GM18499 (cell line): ENCODE measurements at regions not wholly inside any gene's neighbourhood (a gene's known extent, or its start where the extent isn't known, plus 50 kb on each side); places are given as distances from the start of the nearest gene placed in this dataset.

Experiments used
- ATAC-seq: cut with Tn5 transposase; IDR thresholded peaks from one replicate; pipeline ENCODE4 v1.9.1; 2021; ENCODE audit warnings: moderate number of reproducible peaks; ENCODE audit not compliant: insufficient read depth, unreplicated experiment

GRCh38 chr6:131381709-131382093 lies 191.3 kb upstream of the ARG1 start:
- ATAC-seq = no peak

GRCh38 chr6:131382631-131383030 lies 190.4 kb upstream of the ARG1 start:
- ATAC-seq = no peak

GRCh38 chr6:131383421-131384411 lies 189.3 kb upstream of the ARG1 start:
- ATAC-seq = no peak

GRCh38 chr6:131387562-131388447 lies 185.2 kb upstream of the ARG1 start:
- ATAC-seq = no peak

GRCh38 chr6:131390322-131390721 lies 182.7 kb upstream of the ARG1 start:
- ATAC-seq = no peak

GRCh38 chr6:131391116-131391515 lies 181.9 kb upstream of the ARG1 start:
- no peak for ATAC-seq

- no peak for ATAC-seq
Observed at GRCh38 chr6:131393433-131393832, 179.6 kb upstream of the ARG1 start.

GRCh38 chr6:131394768-131395432 lies 178.1 kb upstream of the ARG1 start:
- ATAC-seq = no peak

- no peak for ATAC-seq
Observed at GRCh38 chr6:131398176-131398575, 174.8 kb upstream of the ARG1 start.

- no peak for ATAC-seq
Observed at GRCh38 chr6:131399433-131399832, 173.6 kb upstream of the ARG1 start.

GRCh38 chr6:131400054-131400778 lies 172.8 kb upstream of the ARG1 start:
- ATAC-seq = no peak

GRCh38 chr6:131400779-131401496 lies 172.1 kb upstream of the ARG1 start:
- ATAC-seq = no peak

- ATAC-seq = no peak
Observed at GRCh38 chr6:131408811-131409210, 164.2 kb upstream of the ARG1 start.

- no peak for ATAC-seq
Observed at GRCh38 chr6:131410785-131411184, 162.2 kb upstream of the ARG1 start.

GRCh38 chr6:131412960-131413830 lies 159.8 kb upstream of the ARG1 start:
- ATAC-seq = no peak

GRCh38 chr6:131413831-131414191 lies 159.2 kb upstream of the ARG1 start:
- no peak for ATAC-seq

GRCh38 chr6:131414956-131415355 lies 158.1 kb upstream of the ARG1 start:
- no peak for ATAC-seq

- ATAC-seq = no peak
Observed at GRCh38 chr6:131418441-131418840, 154.6 kb upstream of the ARG1 start.
